ENCODE measurements at regions not wholly inside any gene's neighbourhood (a gene's known extent, or its start where the extent isn't known, plus 50 kb on each side); places are given as distances from the start of the nearest gene placed in this dataset.

GRCh38 chr11:116545912-116546311 lies 226.9 kb downstream of the BUD13 start:
- TF ChIP-seq CTCF (IDR thresholded peaks at IDR 0.05), result no peak
- Histone ChIP-seq H3K4me1 (no peaks in the 10 kb centered on the region), H3K4me3 (no peak overlapping the region), H3K27ac (no peak overlapping the region), H3K27me3 (peaks cover 0 to 2% of the 10 kb centered on the region in 2 donors), H3K9me3 (peaks cover 0 to 8% of the 10 kb centered on the region in 2 donors), H3K36me3 (no peaks in the 10 kb centered on the region)
- DNase-seq, result no peak
- ATAC-seq, result no peak
- intact Hi-C loops (cut with DNase I), result no loop called here

GRCh38 chr11:116544721-116545120 lies 228.1 kb downstream of the BUD13 start:
- Histone ChIP-seq H3K36me3 (no peaks in the 10 kb centered on the region), H3K9me3 (peaks cover 0 to 8% of the 10 kb centered on the region in 2 donors), H3K27ac (no peak overlapping the region), H3K4me1 (no peaks in the 10 kb centered on the region), H3K4me3 (no peak overlapping the region), H3K27me3 (peaks cover 0 to 12% of the 10 kb centered on the region in 2 donors)
- TF ChIP-seq CTCF (IDR thresholded peaks at IDR 0.05), result no peak
- DNase-seq (no peak), ATAC-seq (no peak)
- intact Hi-C loops (cut with DNase I), result no loop called here

GRCh38 chr11:116543911-116544475 lies 228.8 kb downstream of the BUD13 start:
- ATAC-seq, result no peak
- H3K9me3 ChIP-seq, result peaks cover 0 to 7% of the 10 kb centered on the region in 2 donors
- intact Hi-C loops (cut with DNase I), result no loop called here
- H3K36me3 ChIP-seq, result no peaks in the 10 kb centered on the region
- no peaks in the 10 kb centered on the region for H3K4me1 ChIP-seq
- TF ChIP-seq CTCF (IDR thresholded peaks at IDR 0.05), result no peak
- no peak overlapping the region for H3K4me3 ChIP-seq
- H3K27ac ChIP-seq, result no peak overlapping the region
- H3K27me3 ChIP-seq, result peaks cover 0 to 16% of the 10 kb centered on the region in 2 donors
- DNase-seq, result no peak

GRCh38 chr11:116543099-116543498 lies 229.7 kb downstream of the BUD13 start:
- Histone ChIP-seq H3K9me3 (no peaks in the 10 kb centered on the region), H3K27ac (no peak overlapping the region), H3K4me1 (no peaks in the 10 kb centered on the region), H3K36me3 (no peaks in the 10 kb centered on the region), H3K4me3 (no peak overlapping the region), H3K27me3 (peaks cover 0 to 25% of the 10 kb centered on the region in 2 donors)
- DNase-seq (no peak), ATAC-seq (no peak)
- intact Hi-C loops (cut with DNase I), result no loop called here
- no peak for TF ChIP-seq CTCF (IDR thresholded peaks at IDR 0.05)

- no peak for TF ChIP-seq CTCF (IDR thresholded peaks at IDR 0.05)
- peaks cover 0 to 31% of the 10 kb centered on the region in 2 donors for H3K27me3 ChIP-seq
- H3K4me3 ChIP-seq, result no peak overlapping the region
Observed at GRCh38 chr11:116542406-116542805, 230.4 kb downstream of the BUD13 start.

More at GRCh38 chr11:116542406-116542805, 230.4 kb downstream of the BUD13 start:
- H3K4me1 ChIP-seq, result no peaks in the 10 kb centered on the region
- ATAC-seq, result no peak
- intact Hi-C loops (cut with DNase I), result no loop called here
- H3K27ac ChIP-seq, result no peak overlapping the region
- no peak for DNase-seq
- no peaks in the 10 kb centered on the region for H3K9me3 ChIP-seq
- H3K36me3 ChIP-seq, result no peaks in the 10 kb centered on the region
